Calu3 (cell line): ENCODE measurements at regions not wholly inside any gene's neighbourhood (a gene's known extent, or its start where the extent isn't known, plus 50 kb on each side); places are given as distances from the start of the nearest gene placed in this dataset.
"Not testable (repeated sequence)": the region's sequence is repeated elsewhere in the genome, so short reads cannot be mapped to it uniquely, and the experiment has no call there.

Experiments used
- BruUV-seq: library from RNA; stranded (reverse); fragments of 400-500 nt; replicated peaks from 2 replicates; lab custom pipeline; 2021; lab: Mats Ljungman, UMichigan
- CTCF ChIA-PET: fragments of 300-600 bp; sonication (Branson Sonifier 250); formaldehyde crosslinking; loops from one replicate; lab custom pipeline; 2022; ENCODE audit warnings: antibody characterized with exemption; lab: Charles Lee
- DNase-seq: peaks from one replicate; pipeline ENCODE4 v3.0.0; 2022
- H3K27ac Mint-ChIP-seq: one replicate; pipeline ENCODE4 v1.8.0; 2022; ENCODE audit warnings: mixed read lengths; ENCODE audit not compliant: unreplicated experiment
- H3K27me3 Mint-ChIP-seq: one replicate; pipeline ENCODE4 v1.8.0; 2022; ENCODE audit warnings: mixed read lengths; ENCODE audit not compliant: unreplicated experiment
- H3K36me3 Mint-ChIP-seq: one replicate; pipeline ENCODE4 v1.8.0; 2022; ENCODE audit warnings: mild to moderate bottlenecking, moderate library complexity, mixed read lengths; ENCODE audit not compliant: insufficient read depth, unreplicated experiment
- H3K4me1 Mint-ChIP-seq: one replicate; pipeline ENCODE4 v1.8.0; 2022; ENCODE audit warnings: mild to moderate bottlenecking, low read depth, mixed read lengths; ENCODE audit not compliant: unreplicated experiment
- H3K4me3 Mint-ChIP-seq: one replicate; pipeline ENCODE4 v1.8.0; 2022; ENCODE audit warnings: mild to moderate bottlenecking, low read depth, moderate library complexity, mixed read lengths; ENCODE audit not compliant: unreplicated experiment
- H3K9me3 Mint-ChIP-seq: one replicate; pipeline ENCODE4 v1.8.0; 2022; ENCODE audit warnings: low read depth, mixed read lengths; ENCODE audit not compliant: unreplicated experiment
- intact Hi-C: fragments of 100-400 bp; cut with micrococcal nuclease; formaldehyde crosslinking; loops from one replicate; pipeline ENCODE4 v1.10.0; 2022; ENCODE audit not compliant: unreplicated experiment
- TF ChIP-seq, protein P1 (sequence below): fragments of 200-600 bp; IDR thresholded peaks from one replicate; pipeline ENCODE4 v1.8.0; 2022; ENCODE audit warnings: antibody characterized with exemption; ENCODE audit not compliant: unreplicated experiment

- Mint-ChIP-seq H3K27ac (no peak overlapping the region), H3K9me3 (peaks cover 7% of the 10 kb centered on the region), H3K4me3 (no peak overlapping the region), H3K4me1 (peaks cover 20% of the 10 kb centered on the region), H3K36me3 (no peaks in the 10 kb centered on the region), H3K27me3 (no peaks in the 10 kb centered on the region)
- CTCF ChIA-PET: interaction anchor here (1.2 kb wide), 1 partner anchor 13 kb away, joined by 5 read pairs; no protein-coding TSS in a partner anchor
- TF ChIP-seq, protein P1, sequence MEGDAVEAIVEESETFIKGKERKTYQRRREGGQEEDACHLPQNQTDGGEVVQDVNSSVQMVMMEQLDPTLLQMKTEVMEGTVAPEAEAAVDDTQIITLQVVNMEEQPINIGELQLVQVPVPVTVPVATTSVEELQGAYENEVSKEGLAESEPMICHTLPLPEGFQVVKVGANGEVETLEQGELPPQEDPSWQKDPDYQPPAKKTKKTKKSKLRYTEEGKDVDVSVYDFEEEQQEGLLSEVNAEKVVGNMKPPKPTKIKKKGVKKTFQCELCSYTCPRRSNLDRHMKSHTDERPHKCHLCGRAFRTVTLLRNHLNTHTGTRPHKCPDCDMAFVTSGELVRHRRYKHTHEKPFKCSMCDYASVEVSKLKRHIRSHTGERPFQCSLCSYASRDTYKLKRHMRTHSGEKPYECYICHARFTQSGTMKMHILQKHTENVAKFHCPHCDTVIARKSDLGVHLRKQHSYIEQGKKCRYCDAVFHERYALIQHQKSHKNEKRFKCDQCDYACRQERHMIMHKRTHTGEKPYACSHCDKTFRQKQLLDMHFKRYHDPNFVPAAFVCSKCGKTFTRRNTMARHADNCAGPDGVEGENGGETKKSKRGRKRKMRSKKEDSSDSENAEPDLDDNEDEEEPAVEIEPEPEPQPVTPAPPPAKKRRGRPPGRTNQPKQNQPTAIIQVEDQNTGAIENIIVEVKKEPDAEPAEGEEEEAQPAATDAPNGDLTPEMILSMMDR: no peak
- intact Hi-C loops: no loop called here
- DNase-seq: no peak
- no TSS peak for BruUV-seq
Measured at GRCh38 chr5:60055168-60055567, 161.6 kb upstream of the PDE4D start.

- H3K9me3 Mint-ChIP-seq, H3K27ac Mint-ChIP-seq, intact Hi-C loops, H3K36me3 Mint-ChIP-seq, H3K4me3 Mint-ChIP-seq, H3K4me1 Mint-ChIP-seq, H3K27me3 Mint-ChIP-seq, BruUV-seq: not testable (repeated sequence)
- DNase-seq: peak; percentile 9
- CTCF ChIA-PET: interaction anchor here (0.6 to 0.9 kb wide), 3 partner anchors 13 to 1310 kb away, joined by 3 to 5 read pairs (median 3); no protein-coding TSS in a partner anchor
Measured at GRCh38 chr5:60041996-60042664, 148.6 kb upstream of the PDE4D start.

- H3K9me3 Mint-ChIP-seq, DNase-seq, H3K36me3 Mint-ChIP-seq, BruUV-seq, H3K4me3 Mint-ChIP-seq, intact Hi-C loops, H3K4me1 Mint-ChIP-seq, H3K27me3 Mint-ChIP-seq, H3K27ac Mint-ChIP-seq: not testable (repeated sequence)
- CTCF ChIA-PET: interaction anchor here (0.7 to 0.9 kb wide), 2 partner anchors 14 to 129 kb away, joined by 3 to 5 read pairs; no protein-coding TSS in a partner anchor
Measured at GRCh38 chr5:60041508-60041907, 148.0 kb upstream of the PDE4D start.

GRCh38 chr5:60036192-60036938, 142.8 kb upstream of the PDE4D start:
- Mint-ChIP-seq H3K36me3 (no peaks in the 10 kb centered on the region), H3K9me3 (no peaks in the 10 kb centered on the region), H3K4me3 (no peak overlapping the region), H3K4me1 (no peaks in the 10 kb centered on the region), H3K27ac (no peak overlapping the region), H3K27me3 (peaks cover 22% of the 10 kb centered on the region)
- TF ChIP-seq, protein P1: no peak
- BruUV-seq: no TSS peak
- CTCF ChIA-PET: no interaction called here
- intact Hi-C loops: no loop called here
- DNase-seq: no peak

DNA sequence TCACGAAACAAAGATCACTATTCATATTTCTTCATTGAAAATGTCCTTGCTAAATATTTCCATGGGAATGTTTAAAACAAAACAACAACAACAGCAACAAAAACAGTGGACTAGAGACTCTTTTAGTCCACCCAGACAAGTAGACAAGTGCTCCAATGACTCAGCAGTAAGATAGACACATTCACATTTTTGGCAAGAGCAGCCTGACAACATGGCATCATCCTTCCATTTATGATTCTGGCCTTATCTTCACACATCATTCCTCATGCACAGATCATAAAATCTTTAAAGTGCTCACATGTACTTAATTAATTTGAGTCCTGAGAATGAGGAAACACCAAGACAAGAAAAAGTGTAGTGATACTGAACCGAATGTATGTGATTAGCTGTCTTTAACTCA, 132.6 kb upstream of the PDE4D start:
- intact Hi-C loops: no loop called here
- H3K4me3 Mint-ChIP-seq: no peak overlapping the region
- H3K4me1 Mint-ChIP-seq: no peaks in the 10 kb centered on the region
- DNase-seq: no peak
- no peaks in the 10 kb centered on the region for H3K9me3 Mint-ChIP-seq
- TF ChIP-seq, protein P1: no peak
- peaks cover 20% of the 10 kb centered on the region for H3K27me3 Mint-ChIP-seq
- CTCF ChIA-PET: no interaction called here
- no peak overlapping the region for H3K27ac Mint-ChIP-seq
- H3K36me3 Mint-ChIP-seq: no peaks in the 10 kb centered on the region
- no TSS peak for BruUV-seq
